HEK293 (cell line): ENCODE measurements at regions not wholly inside any gene's neighbourhood (a gene's known extent, or its start where the extent isn't known, plus 50 kb on each side); places are given as distances from the start of the nearest gene placed in this dataset.

Source experiments
- CTCF ChIA-PET: fragments of 350-600 bp; formaldehyde crosslinking; extraction: SDS; loops from one replicate; lab custom pipeline; 2021; ENCODE audit warnings: antibody characterized with exemption; lab: Yijun Ruan, JAX
- POLR2A ChIA-PET: fragments of 300-600 bp; formaldehyde crosslinking; extraction: SDS; loops from one replicate; lab custom pipeline; 2020; ENCODE audit warnings: antibody characterized with exemption, inconsistent platforms; lab: Yijun Ruan, JAX
- H3K27ac ChIP-seq: fragments of 200-500 bp; sonication (Bioruptor generic); 2 replicates; pipeline ENCODE4 v1.5.1; 2014; ENCODE audit warnings: low read depth, low read length, control low read depth, inconsistent platforms; ENCODE audit errors: extremely low read depth
- H3K36me3 ChIP-seq, 2 experiments: fragments of 200-500 bp in 1 of 2; sonication (Bioruptor generic) in 1 of 2; 1 replicate in 1 of 2; 2 replicates in 1 of 2; pipeline ENCODE4 v1.5.1; 2014 to 2017; ENCODE audit warnings: inconsistent platforms in 2 of 2, low read length in 2 of 2; ENCODE audit not compliant: control insufficient read depth in 2 of 2, insufficient read depth in 1 of 2
- H3K4me1 ChIP-seq: fragments of 200-500 bp; sonication (Bioruptor generic); 2 replicates; pipeline ENCODE4 v1.5.1; 2014; ENCODE audit warnings: mild to moderate bottlenecking, low read length, inconsistent platforms; ENCODE audit not compliant: control insufficient read depth, insufficient read depth
- H3K4me3 ChIP-seq: 2 replicates; pipeline ENCODE4 v1.5.1; 2011; ENCODE audit warnings: low read depth, mild to moderate bottlenecking, control low read depth, low read length, moderate library complexity
- H3K9me3 ChIP-seq: fragments of 200-500 bp; sonication (Bioruptor generic); 2 replicates; pipeline ENCODE4 v1.5.1; 2014; ENCODE audit warnings: low read depth, low read length, inconsistent platforms; ENCODE audit not compliant: control insufficient read depth, insufficient read depth
- IKZF3 ChIP-seq: fragments of 450-650 bp; IDR thresholded peaks from 2 replicates; pipeline ENCODE4 v1.5.0; 2018; ENCODE audit warnings: missing biosample characterization, mild to moderate bottlenecking, missing genetic modification characterization, moderate library complexity
- KLF16 ChIP-seq: fragments of 450-650 bp; formaldehyde crosslinking; IDR thresholded peaks from 2 replicates; pipeline ENCODE4 v1.5.1; 2017; ENCODE audit warnings: missing biosample characterization, missing genetic modification characterization
- OVOL3 ChIP-seq: fragments of 450-650 bp; formaldehyde crosslinking; IDR thresholded peaks from 2 replicates; pipeline ENCODE4 v1.5.1; 2016; ENCODE audit warnings: missing biosample characterization, missing genetic modification characterization
- REST ChIP-seq: fragments of 450-650 bp; formaldehyde crosslinking; IDR thresholded peaks from 2 replicates; pipeline ENCODE4 v1.5.1; 2016; ENCODE audit warnings: missing biosample characterization, missing genetic modification characterization
- SCRT2 ChIP-seq: fragments of 450-650 bp; formaldehyde crosslinking; IDR thresholded peaks from 2 replicates; pipeline ENCODE4 v1.5.1; 2016; ENCODE audit warnings: missing biosample characterization, missing genetic modification characterization
- ZBTB44 ChIP-seq: fragments of 450-650 bp; IDR thresholded peaks from 2 replicates; pipeline ENCODE4 v1.5.1; 2018; ENCODE audit warnings: missing biosample characterization, mild to moderate bottlenecking, missing genetic modification characterization
- ZFP69B ChIP-seq: fragments of 450-650 bp; formaldehyde crosslinking; IDR thresholded peaks from 2 replicates; pipeline ENCODE4 v1.5.1; 2016; ENCODE audit warnings: missing biosample characterization, missing genetic modification characterization
- ZNF138 ChIP-seq: fragments of 450-650 bp; formaldehyde crosslinking; IDR thresholded peaks from 2 replicates; pipeline ENCODE4 v1.5.1; 2016; ENCODE audit warnings: missing biosample characterization, missing genetic modification characterization, borderline replicate concordance
- ZNF146 ChIP-seq: fragments of 450-650 bp; formaldehyde crosslinking; IDR thresholded peaks from 2 replicates; pipeline ENCODE4 v1.5.1; 2016; ENCODE audit warnings: missing biosample characterization, missing genetic modification characterization
- ZNF16 ChIP-seq: fragments of 450-650 bp; formaldehyde crosslinking; IDR thresholded peaks from 2 replicates; pipeline ENCODE4 v1.5.1; 2016; ENCODE audit warnings: low read depth, missing biosample characterization, missing genetic modification characterization
- ZNF18 ChIP-seq: fragments of 450-650 bp; formaldehyde crosslinking; IDR thresholded peaks from 2 replicates; pipeline ENCODE4 v1.5.1; 2016; ENCODE audit warnings: missing biosample characterization, missing genetic modification characterization
- ZNF2 ChIP-seq: fragments of 450-650 bp; formaldehyde crosslinking; IDR thresholded peaks from 2 replicates; pipeline ENCODE4 v1.5.1; 2016; ENCODE audit warnings: missing biosample characterization, missing genetic modification characterization
- ZNF223 ChIP-seq: fragments of 450-650 bp; formaldehyde crosslinking; IDR thresholded peaks from 2 replicates; pipeline ENCODE4 v1.5.1; 2016; ENCODE audit warnings: missing biosample characterization, missing genetic modification characterization
- ZNF280C ChIP-seq: fragments of 450-650 bp; formaldehyde crosslinking; IDR thresholded peaks from 2 replicates; pipeline ENCODE4 v1.5.1; 2016; ENCODE audit warnings: missing biosample characterization, missing genetic modification characterization
- ZNF302 ChIP-seq: fragments of 450-650 bp; formaldehyde crosslinking; IDR thresholded peaks from 2 replicates; pipeline ENCODE4 v1.5.1; 2016; ENCODE audit warnings: missing biosample characterization, missing genetic modification characterization, low read depth
- ZNF513 ChIP-seq: fragments of 450-650 bp; IDR thresholded peaks from 2 replicates; pipeline ENCODE4 v1.5.1; 2018; ENCODE audit warnings: missing biosample characterization, missing genetic modification characterization
- ZNF830 ChIP-seq: fragments of 450-650 bp; IDR thresholded peaks from 2 replicates; pipeline ENCODE4 v1.5.0; 2018; ENCODE audit warnings: missing biosample characterization, missing genetic modification characterization, low read depth, mild to moderate bottlenecking, moderate library complexity

GRCh38 chr10:90450797-90451196 is 407.0 kb downstream of the HTR7 start (continued):
- no peak for TF ChIP-seq ZNF830 (tag by site-specific recombination)
- TF ChIP-seq ZNF16 (tag by site-specific recombination): no peak
- no peak for TF ChIP-seq SCRT2 (tag by site-specific recombination)
- TF ChIP-seq ZNF146 (tag by site-specific recombination): no peak
- no peak for TF ChIP-seq IKZF3
- no peak for TF ChIP-seq ZNF513

- ChIA-PET CTCF (no interaction called here), POLR2A (no interaction called here)
- peaks cover 18% of the 10 kb centered on the region for H3K4me1 ChIP-seq
- TF ChIP-seq KLF16 (tag by site-specific recombination) (no peak), ZNF2 (no peak), ZNF280C (tag by site-specific recombination) (no peak), REST (tag by site-specific recombination) (no peak), ZNF138 (tag by site-specific recombination) (no peak), ZNF18 (tag by site-specific recombination) (no peak), ZNF302 (no peak), OVOL3 (no peak), ZNF223 (tag by site-specific recombination) (no peak), ZFP69B (tag by site-specific recombination) (no peak), ZBTB44 (tag by site-specific recombination) (no peak)
- no peaks in the 10 kb centered on the region for H3K9me3 ChIP-seq
- no peak overlapping the region for H3K27ac ChIP-seq
- no peaks in the 10 kb centered on the region for H3K36me3 ChIP-seq
- H3K4me3 ChIP-seq: no peak overlapping the region
These were observed 406.6 kb downstream of the HTR7 start for GRCh38 chr10:90451283-90451682.
